ENCODE measurements at regions not wholly inside any gene's neighbourhood (a gene's known extent, or its start where the extent isn't known, plus 50 kb on each side); places are given as distances from the start of the nearest gene placed in this dataset.

- TF ChIP-seq CTCF (IDR thresholded peaks at IDR 0.05) (no peak), EZH2 (IDR thresholded peaks at IDR 0.05; ENCODE audit: borderline replicate concordance, insufficient read depth, low read depth, low read length, poor library complexity, severe bottlenecking) (no peak)
Observed at GRCh38 chr12:20257311-20257710, 111.0 kb upstream of the PDE3A start.

Data from B cell (primary cell).